Spleen (tissue), 11 donors: ENCODE measurements at regions not wholly inside any gene's neighbourhood (a gene's known extent, or its start where the extent isn't known, plus 50 kb on each side); places are given as distances from the start of the nearest gene placed in this dataset.

Experiments used
- DNase-seq: peaks from one replicate; pipeline ENCODE4 v3.0.0-alpha.2; 2020
- H3K27ac ChIP-seq, 8 donors: fragments of 200-600 bp; sonication (generic) in 7 of 8; 1 replicate in 4 of 8; 2 replicates in 4 of 8; pipeline versions ENCODE4 v1.5.0 to v1.8.0; 2016 to 2021; ENCODE audit warnings: inconsistent platforms in 4 of 8, mild to moderate bottlenecking in 4 of 8, moderate library complexity in 1 of 8
- H3K27me3 ChIP-seq, 7 donors: fragments of 200-600 bp; sonication (generic) in 6 of 7; replicated peaks in 1 of 7; 1 replicate in 4 of 7; 2 replicates in 3 of 7; pipeline versions ENCODE4 v1.5.0 to v1.8.0; 2016 to 2021; ENCODE audit warnings: inconsistent platforms in 3 of 7, mild to moderate bottlenecking in 1 of 7
- H3K36me3 ChIP-seq, 6 donors: fragments of 200-600 bp; sonication (generic) in 5 of 6; 1 replicate in 4 of 6; 2 replicates in 2 of 6; pipeline versions ENCODE4 v1.5.0 to v1.8.0; 2016 to 2021; ENCODE audit warnings: inconsistent platforms in 2 of 6
- H3K4me1 ChIP-seq, 6 donors: fragments of 200-600 bp; sonication (generic) in 5 of 6; 1 replicate in 3 of 6; 2 replicates in 3 of 6; pipeline versions ENCODE4 v1.5.0 to v1.8.0; 2016 to 2021; ENCODE audit warnings: inconsistent platforms in 3 of 6
- H3K4me3 ChIP-seq, 8 donors: fragments of 200-600 bp; sonication (generic) in 7 of 8; 1 replicate in 4 of 8; 2 replicates in 4 of 8; pipeline versions ENCODE4 v1.5.0 to v1.8.0; 2016 to 2021; ENCODE audit warnings: inconsistent platforms in 4 of 8, mild to moderate bottlenecking in 4 of 8, moderate library complexity in 2 of 8
- H3K9me3 ChIP-seq, 8 donors: fragments of 200-600 bp; sonication (generic) in 7 of 8; 1 replicate in 4 of 8; 2 replicates in 4 of 8; pipeline versions ENCODE4 v1.5.0 to v1.8.0; 2016 to 2021; ENCODE audit warnings: inconsistent platforms in 4 of 8
- CTCF ChIP-seq, 11 experiments: fragments of 200-600 bp in 7 of 11; fragments of 450-650 bp in 4 of 11; sonication (generic) in 4 of 11; IDR thresholded peaks in 8 of 11; conservative IDR thresholded peaks in 3 of 11; 1 replicate in 7 of 11; 2 replicates in 4 of 11; pipeline versions ENCODE4 v1.4.0 to v1.8.0; 2016 to 2021; ENCODE audit warnings: antibody characterized with exemption in 11 of 11, inconsistent platforms in 4 of 11, mild to moderate bottlenecking in 1 of 11
- POLR2A ChIP-seq, 3 donors: fragments of 450-650 bp; IDR thresholded peaks; one replicate each; pipeline ENCODE4 v1.5.1; 2017; ENCODE audit warnings: antibody characterized with exemption in 3 of 3, mild to moderate bottlenecking in 1 of 3
- POLR2AphosphoS5 ChIP-seq, 3 donors: sonication (generic); formaldehyde crosslinking; IDR thresholded peaks; one replicate each; pipeline ENCODE4 v1.5.1; 2017; ENCODE audit warnings: antibody characterized with exemption in 3 of 3
- WGBS, 5 donors: extraction: QIAGEN DNeasy Blood & Tissue Kit in 3 of 5; methylation state at CpG; one replicate each; pipeline versions ENCODE4 v1.1.5 to v1.1.7; 2013 to 2018; 5-methylcytosine and 5-hydroxymethylcytosine counted together
- intact Hi-C: fragments of 100-400 bp; cut with DNase I; formaldehyde crosslinking; loops from one replicate; pipeline ENCODE4 v1.15.0; 2023; ENCODE audit warnings: low total_unique reads
- donor health status: healthy with polysubstance abuse.
- donor health status: DM: no; HTN: no; CAD: no; lungs with moderate emphysema.
- donor health status: DM: no; HTN: no; CAD: no.
- donor health status: Bipolar disorder and iron deficiency.
- donor health status: healthy.
- donor health status: DM: no; HTN: no; CAD: no.
- donor health status: DM: yes; HTN: yes; CAD: no.

- TF ChIP-seq POLR2AphosphoS5 (IDR thresholded peaks at IDR 0.05), result no peak
- no peak for TF ChIP-seq CTCF (IDR thresholded peaks at IDR 0.05 in 8 of 11, conservative IDR thresholded peaks at IDR 0.05 in 3 of 11)
- TF ChIP-seq POLR2A (IDR thresholded peaks at IDR 0.05), result no peak
- no peak for DNase-seq
- Histone ChIP-seq H3K9me3 (no peaks in the 10 kb centered on the region), H3K27ac (no peak overlapping the region), H3K27me3 (no peaks in the 10 kb centered on the region), H3K4me1 (peaks cover 0 to 49% (median 17%) of the 10 kb centered on the region in 6 donors), H3K36me3 (no peaks in the 10 kb centered on the region), H3K4me3 (no peak overlapping the region)
- 71 to 83% (median 74%) methylated on average over 4 of the region's 4 CpGs for WGBS, 5 donors
- intact Hi-C loops, result no loop called here
Observed at GRCh38 chr1:39149509-39149908, 55.0 kb upstream of the MACF1 start.

- 54 to 72% (median 62%) methylated on average over 2 of the region's 2 CpGs for WGBS, 5 donors
- no peak for DNase-seq
- Histone ChIP-seq H3K27ac (peak overlapping the region in 3 of 8 donors; percentile 9 to 43 (median 38)), H3K36me3 (no peaks in the 10 kb centered on the region), H3K4me1 (peaks cover 5 to 62% (median 29%) of the 10 kb centered on the region in 6 donors), H3K9me3 (no peaks in the 10 kb centered on the region), H3K27me3 (no peaks in the 10 kb centered on the region), H3K4me3 (no peak overlapping the region)
- intact Hi-C loops, result no loop called here
- TF ChIP-seq POLR2AphosphoS5 (IDR thresholded peaks at IDR 0.05) (no peak), POLR2A (IDR thresholded peaks at IDR 0.05) (no peak), CTCF (IDR thresholded peaks at IDR 0.05 in 8 of 11, conservative IDR thresholded peaks at IDR 0.05 in 3 of 11) (no peak)
Observed at GRCh38 chr1:39150779-39151178, 53.7 kb upstream of the MACF1 start.

GRCh38 chr1:39151267-39151666 lies 53.2 kb upstream of the MACF1 start:
- intact Hi-C loops, result no loop called here

GRCh38 chr1:39152923-39153322 lies 51.6 kb upstream of the MACF1 start:
- WGBS, 5 donors, result 71 to 94% (median 79%) methylated on average over 1 of the region's 1 CpG
- Histone ChIP-seq H3K27ac (no peak overlapping the region), H3K27me3 (no peaks in the 10 kb centered on the region), H3K4me3 (no peak overlapping the region), H3K4me1 (peaks cover 5 to 63% (median 30%) of the 10 kb centered on the region in 6 donors), H3K9me3 (no peaks in the 10 kb centered on the region), H3K36me3 (no peaks in the 10 kb centered on the region)
- TF ChIP-seq POLR2AphosphoS5 (IDR thresholded peaks at IDR 0.05) (no peak), POLR2A (IDR thresholded peaks at IDR 0.05) (no peak), CTCF (IDR thresholded peaks at IDR 0.05 in 8 of 11, conservative IDR thresholded peaks at IDR 0.05 in 3 of 11) (no peak)
- intact Hi-C loops, result no loop called here
- no peak for DNase-seq

More at GRCh38 chr1:39151267-39151666, 53.2 kb upstream of the MACF1 start:
- Histone ChIP-seq H3K9me3 (no peaks in the 10 kb centered on the region), H3K27me3 (no peaks in the 10 kb centered on the region), H3K36me3 (no peaks in the 10 kb centered on the region), H3K27ac (peak overlapping the region in 5 of 8 donors; percentile 7 to 43 (median 33)), H3K4me1 (peaks cover 5 to 62% (median 30%) of the 10 kb centered on the region in 6 donors), H3K4me3 (no peak overlapping the region)
- 61 to 77% (median 71%) methylated on average over 3 of the region's 3 CpGs for WGBS, 5 donors
- TF ChIP-seq POLR2A (IDR thresholded peaks at IDR 0.05) (no peak), CTCF (IDR thresholded peaks at IDR 0.05 in 8 of 11, conservative IDR thresholded peaks at IDR 0.05 in 3 of 11) (no peak), POLR2AphosphoS5 (IDR thresholded peaks at IDR 0.05) (no peak)
- no peak for DNase-seq
